ENCODE measurements at regions not wholly inside any gene's neighbourhood (a gene's known extent, or its start where the extent isn't known, plus 50 kb on each side); places are given as distances from the start of the nearest gene placed in this dataset.

GRCh38 chr1:112776688-112777087 is 61.6 kb upstream of the PPM1J start:
- no peak overlapping the region for H3K27ac ChIP-seq
- in situ Hi-C loops (cut with HindIII; ENCODE audit: low pct_ligation_motif_present, low sequenced_read_pairs): no loop called here
- no peak for DNase-seq
- H3K4me3 ChIP-seq (ENCODE audit: low read depth, low read length): no peak overlapping the region
- TF ChIP-seq, protein P1, sequence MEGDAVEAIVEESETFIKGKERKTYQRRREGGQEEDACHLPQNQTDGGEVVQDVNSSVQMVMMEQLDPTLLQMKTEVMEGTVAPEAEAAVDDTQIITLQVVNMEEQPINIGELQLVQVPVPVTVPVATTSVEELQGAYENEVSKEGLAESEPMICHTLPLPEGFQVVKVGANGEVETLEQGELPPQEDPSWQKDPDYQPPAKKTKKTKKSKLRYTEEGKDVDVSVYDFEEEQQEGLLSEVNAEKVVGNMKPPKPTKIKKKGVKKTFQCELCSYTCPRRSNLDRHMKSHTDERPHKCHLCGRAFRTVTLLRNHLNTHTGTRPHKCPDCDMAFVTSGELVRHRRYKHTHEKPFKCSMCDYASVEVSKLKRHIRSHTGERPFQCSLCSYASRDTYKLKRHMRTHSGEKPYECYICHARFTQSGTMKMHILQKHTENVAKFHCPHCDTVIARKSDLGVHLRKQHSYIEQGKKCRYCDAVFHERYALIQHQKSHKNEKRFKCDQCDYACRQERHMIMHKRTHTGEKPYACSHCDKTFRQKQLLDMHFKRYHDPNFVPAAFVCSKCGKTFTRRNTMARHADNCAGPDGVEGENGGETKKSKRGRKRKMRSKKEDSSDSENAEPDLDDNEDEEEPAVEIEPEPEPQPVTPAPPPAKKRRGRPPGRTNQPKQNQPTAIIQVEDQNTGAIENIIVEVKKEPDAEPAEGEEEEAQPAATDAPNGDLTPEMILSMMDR (IDR thresholded peaks at IDR 0.05; ENCODE audit: low read depth, low read length, missing control alignments): no peak
- no peaks in the 10 kb centered on the region for H3K36me3 ChIP-seq (replicated peaks)
- no peaks in the 10 kb centered on the region for H3K27me3 ChIP-seq (replicated peaks)

DNA sequence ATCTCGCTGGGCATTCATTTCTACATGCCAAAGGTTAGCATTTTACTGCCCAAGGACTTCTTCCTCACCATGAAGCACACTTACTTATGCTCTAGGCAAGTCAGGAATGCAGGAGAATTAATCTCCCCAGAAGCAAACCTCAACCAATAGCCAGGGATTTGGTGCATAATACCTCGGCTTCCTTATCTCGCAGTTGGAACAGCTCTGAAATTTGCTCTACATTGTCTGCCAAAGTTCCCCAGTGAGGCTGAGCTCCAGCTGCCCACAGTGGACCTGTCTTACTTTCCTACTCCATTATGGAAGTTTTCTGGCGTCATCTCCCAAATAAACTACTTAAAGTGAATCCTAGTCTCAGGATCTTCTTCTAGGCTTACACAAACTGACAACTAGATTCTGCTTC is 57.6 kb upstream of the PPM1J start:
- no peak overlapping the region for H3K27ac ChIP-seq
- TF ChIP-seq, protein P1 (IDR thresholded peaks at IDR 0.05; ENCODE audit: low read depth, low read length, missing control alignments): no peak
- H3K27me3 ChIP-seq (replicated peaks): no peaks in the 10 kb centered on the region
- no peaks in the 10 kb centered on the region for H3K36me3 ChIP-seq (replicated peaks)
- H3K4me3 ChIP-seq (ENCODE audit: low read depth, low read length): no peak overlapping the region
- no peak for DNase-seq
- in situ Hi-C loops (cut with HindIII; ENCODE audit: low pct_ligation_motif_present, low sequenced_read_pairs): no loop called here

DNA sequence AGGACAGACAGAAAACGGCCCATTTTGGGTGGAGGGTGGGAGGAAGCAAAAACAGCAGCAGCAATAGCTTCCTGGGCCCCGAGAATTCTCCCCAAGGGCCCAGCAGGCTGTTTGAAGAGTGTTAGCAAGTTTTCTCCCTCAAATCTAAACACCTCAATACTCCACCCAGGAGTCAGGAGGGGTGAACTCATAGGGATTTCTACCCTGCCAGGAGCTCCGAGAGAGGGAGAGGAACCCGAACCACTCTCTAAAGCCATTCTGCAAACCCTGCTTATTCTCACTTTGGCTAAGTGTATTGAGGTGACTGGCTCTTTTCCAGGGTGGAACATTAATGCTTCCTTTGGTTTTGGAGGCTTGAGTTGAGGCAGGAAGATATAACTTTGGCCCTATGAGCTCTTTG is 55.6 kb upstream of the PPM1J start:
- in situ Hi-C loops (cut with HindIII; ENCODE audit: low pct_ligation_motif_present, low sequenced_read_pairs): no loop called here
- H3K27ac ChIP-seq: no peak overlapping the region
- TF ChIP-seq, protein P1 (IDR thresholded peaks at IDR 0.05; ENCODE audit: low read depth, low read length, missing control alignments): no peak
- no peak overlapping the region for H3K4me3 ChIP-seq (ENCODE audit: low read depth, low read length)
- no peaks in the 10 kb centered on the region for H3K27me3 ChIP-seq (replicated peaks)
- no peak for DNase-seq
- no peaks in the 10 kb centered on the region for H3K36me3 ChIP-seq (replicated peaks)

- DNase-seq: no peak
- TF ChIP-seq, protein P1 (IDR thresholded peaks at IDR 0.05; ENCODE audit: low read depth, low read length, missing control alignments): no peak
- Histone ChIP-seq H3K27me3 (replicated peaks) (no peaks in the 10 kb centered on the region), H3K36me3 (replicated peaks) (no peaks in the 10 kb centered on the region), H3K4me3 (ENCODE audit: low read depth, low read length) (no peak overlapping the region), H3K27ac (no peak overlapping the region)
- in situ Hi-C loops (cut with HindIII; ENCODE audit: low pct_ligation_motif_present, low sequenced_read_pairs): no loop called here
Measured at GRCh38 chr1:112769611-112770010, 54.5 kb upstream of the PPM1J start.

DNA sequence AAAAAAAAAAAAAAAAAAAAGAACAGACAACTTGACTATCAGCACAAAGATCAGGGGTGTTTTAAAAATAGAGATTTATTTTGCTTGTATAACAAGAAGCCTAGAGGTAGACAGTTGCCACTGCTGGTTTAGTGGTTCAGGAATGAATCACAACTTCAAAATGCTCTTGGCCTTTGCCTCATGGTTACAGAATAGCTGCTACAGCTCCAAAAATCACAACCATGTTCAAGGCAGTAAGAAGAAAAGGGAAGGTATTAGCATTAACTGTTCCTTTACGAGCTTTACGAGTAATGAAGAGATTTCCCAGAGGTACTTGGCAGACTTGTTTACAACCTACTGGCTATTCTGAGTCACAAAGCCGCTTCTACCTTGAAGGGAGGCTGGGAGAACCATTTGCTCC is 52.5 kb upstream of the PPM1J start:
- in situ Hi-C loops (cut with HindIII; ENCODE audit: low pct_ligation_motif_present, low sequenced_read_pairs): no loop called here
- Histone ChIP-seq H3K4me3 (ENCODE audit: low read depth, low read length) (no peak overlapping the region), H3K36me3 (replicated peaks) (no peaks in the 10 kb centered on the region), H3K27ac (no peak overlapping the region), H3K27me3 (replicated peaks) (no peaks in the 10 kb centered on the region)
- no peak for DNase-seq
- TF ChIP-seq, protein P1 (IDR thresholded peaks at IDR 0.05; ENCODE audit: low read depth, low read length, missing control alignments): no peak

All from brain microvascular endothelial cell (primary cell).